AML-193 (cell line): ENCODE measurements at regions not wholly inside any gene's neighbourhood (a gene's known extent, or its start where the extent isn't known, plus 50 kb on each side); places are given as distances from the start of the nearest gene placed in this dataset.
"Not testable (repeated sequence)": the region's sequence is repeated elsewhere in the genome, so short reads cannot be mapped to it uniquely, and the experiment has no call there.

ENCODE experiments used
- DNase-seq, 2 experiments: peaks; one replicate each; lab custom pipeline; 2025; lab: John Stamatoyannopoulos, UW

GRCh38 chr7:104264285-104264684 lies 56.5 kb upstream of the ORC5 start:
- DNase-seq: no peak

DNA sequence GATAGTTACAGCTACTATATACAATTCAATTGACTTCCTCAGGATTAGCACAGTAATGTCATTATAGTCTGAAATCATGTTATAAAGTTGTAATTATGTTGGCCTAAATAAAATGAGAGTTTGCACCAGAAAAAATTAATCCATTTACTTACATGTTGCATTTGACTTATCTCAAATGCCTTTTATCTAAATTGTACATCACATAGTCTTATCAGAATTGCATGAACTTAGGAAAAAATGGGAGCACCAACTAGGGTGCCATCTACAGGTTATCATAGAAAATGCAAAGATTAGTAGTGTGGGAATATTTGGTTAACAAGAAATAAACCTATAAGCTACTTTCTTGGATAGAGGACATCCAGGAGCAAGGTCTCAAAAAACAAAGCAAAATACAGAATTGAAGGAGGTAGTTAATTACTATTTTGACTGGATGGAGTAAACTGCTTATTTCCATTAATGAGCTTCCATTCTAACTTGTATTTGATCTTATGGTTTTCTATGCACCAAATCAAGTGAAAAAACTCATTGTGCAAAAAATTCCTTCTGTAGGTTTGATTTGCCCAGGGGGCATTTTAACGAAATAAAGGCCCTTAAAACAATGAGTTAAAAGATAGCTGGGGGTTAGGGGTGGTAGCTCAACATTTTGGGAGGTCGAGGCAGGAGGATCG lies 60.0 kb upstream of the ORC5 start:
- peak; percentile 18 to 25 for DNase-seq

DNA sequence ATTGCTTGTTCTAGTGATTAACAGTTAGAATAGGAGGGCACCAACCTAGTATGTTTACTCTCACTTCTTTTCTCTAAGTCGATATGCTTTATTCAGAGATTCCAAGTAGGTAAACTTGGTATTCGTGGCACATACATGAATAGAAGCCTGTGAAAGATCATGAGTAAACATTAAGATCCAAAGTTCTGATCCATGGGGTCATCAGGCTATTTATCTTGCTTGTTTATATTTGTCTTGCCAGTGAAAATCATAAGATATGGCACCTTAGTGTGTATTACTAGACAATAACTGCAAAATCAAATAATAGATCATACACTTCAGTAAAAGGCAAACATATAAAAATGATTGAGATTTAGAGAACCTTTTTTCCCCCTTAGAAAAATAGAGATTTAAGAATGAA lies 56.5 kb upstream of the LHFPL3 start:
- DNase-seq: no peak

DNA sequence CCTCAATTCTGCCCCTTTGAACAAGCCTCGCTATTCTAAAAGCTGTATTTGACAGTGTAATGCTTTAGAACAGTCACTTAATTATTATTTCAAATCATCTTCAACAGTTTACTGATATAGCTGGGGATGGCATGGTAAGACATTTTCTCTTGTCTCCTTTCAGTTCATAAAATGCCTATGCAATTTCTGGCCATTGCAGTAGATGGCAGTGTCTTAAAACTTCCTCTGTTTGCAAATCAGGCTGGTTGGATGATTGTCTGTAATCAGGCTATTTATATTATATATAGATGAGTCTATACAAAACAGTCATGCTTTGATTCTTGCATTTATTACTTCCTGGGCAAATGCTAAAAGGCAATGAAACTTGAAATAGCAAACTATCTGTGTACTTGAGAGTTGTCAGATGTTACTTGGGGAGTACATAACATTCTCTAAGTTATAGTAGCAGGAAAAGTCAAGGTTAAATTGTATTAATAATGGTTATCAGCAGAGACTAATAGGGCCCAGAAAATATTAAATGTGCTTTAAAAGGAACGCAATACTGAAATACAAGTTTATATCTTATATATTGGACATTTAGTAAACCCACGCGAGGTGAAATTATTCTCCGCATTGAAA lies 55.5 kb upstream of the LHFPL3 start:
- peak; percentile 17 to 45 for DNase-seq

GRCh38 chr7:104275900-104276299 lies 52.5 kb upstream of the LHFPL3 start:
- DNase-seq: no peak

- not testable (repeated sequence) for DNase-seq
Measured at GRCh38 chr7:104276730-104277129, 51.7 kb upstream of the LHFPL3 start.
